T-helper 1 cell treated with Interleukin-12 subunit alpha and Interleukin-12 subunit beta and Interleukin-4 antibody, amounts not matched to agents 30 ng/mL and 1 ng/mL, for 36 hours (primary cell): ENCODE measurements at regions not wholly inside any gene's neighbourhood (a gene's known extent, or its start where the extent isn't known, plus 50 kb on each side); places are given as distances from the start of the nearest gene placed in this dataset.

Source experiments
- intact Hi-C: fragments of 100-400 bp; cut with micrococcal nuclease; formaldehyde crosslinking; loops from one replicate; pipeline ENCODE4 v1.15.1; 2024

GRCh38 chr4:125434136-125434535, 119.4 kb downstream of the FAT4 start:
- intact Hi-C loops = no loop called here

GRCh38 chr4:125440814-125441213, 126.1 kb downstream of the FAT4 start:
- intact Hi-C loops = no loop called here

- intact Hi-C loops = no loop called here
Measured at GRCh38 chr4:125444166-125444565, 129.4 kb downstream of the FAT4 start.

- intact Hi-C loops = no loop called here
Measured at GRCh38 chr4:125445525-125445924, 130.8 kb downstream of the FAT4 start.

- intact Hi-C loops = no loop called here
Measured at GRCh38 chr4:125447551-125448290, 133.0 kb downstream of the FAT4 start.

- intact Hi-C loops = no loop called here
Measured at GRCh38 chr4:125456075-125456474, 141.3 kb downstream of the FAT4 start.

- intact Hi-C loops = no loop called here
Measured at GRCh38 chr4:125459531-125459930, 144.8 kb downstream of the FAT4 start.

GRCh38 chr4:125461676-125462363, 147.1 kb downstream of the FAT4 start:
- intact Hi-C loops = no loop called here

- intact Hi-C loops = no loop called here
Measured at GRCh38 chr4:125464146-125464545, 149.4 kb downstream of the FAT4 start.

- intact Hi-C loops = no loop called here
Measured at GRCh38 chr4:125481334-125482045, 166.7 kb downstream of the FAT4 start.

GRCh38 chr4:125482822-125483221, 168.1 kb downstream of the FAT4 start:
- intact Hi-C loops = no loop called here

- intact Hi-C loops = no loop called here
Measured at GRCh38 chr4:125483278-125483677, 168.5 kb downstream of the FAT4 start.

GRCh38 chr4:125484912-125485311, 170.2 kb downstream of the FAT4 start:
- intact Hi-C loops = no loop called here

GRCh38 chr4:125486351-125486750, 171.6 kb downstream of the FAT4 start:
- intact Hi-C loops = no loop called here

- intact Hi-C loops = no loop called here
Measured at GRCh38 chr4:125489952-125490690, 175.4 kb downstream of the FAT4 start.

GRCh38 chr4:125492957-125493356, 178.2 kb downstream of the FAT4 start:
- intact Hi-C loops = no loop called here

- intact Hi-C loops = no loop called here
Measured at GRCh38 chr4:125497861-125498260, 183.1 kb downstream of the FAT4 start.

- intact Hi-C loops = no loop called here
Measured at GRCh38 chr4:125498981-125499380, 184.2 kb downstream of the FAT4 start.

- intact Hi-C loops = no loop called here
Measured at GRCh38 chr4:125501090-125501489, 186.3 kb downstream of the FAT4 start.

GRCh38 chr4:125501568-125501967, 186.8 kb downstream of the FAT4 start:
- intact Hi-C loops = no loop called here

GRCh38 chr4:125505621-125506020, 190.9 kb downstream of the FAT4 start:
- intact Hi-C loops = no loop called here

- intact Hi-C loops = no loop called here
Measured at GRCh38 chr4:125507141-125507540, 192.4 kb downstream of the FAT4 start.
